ENCODE measurements at regions not wholly inside any gene's neighbourhood (a gene's known extent, or its start where the extent isn't known, plus 50 kb on each side); places are given as distances from the start of the nearest gene placed in this dataset.

DNA sequence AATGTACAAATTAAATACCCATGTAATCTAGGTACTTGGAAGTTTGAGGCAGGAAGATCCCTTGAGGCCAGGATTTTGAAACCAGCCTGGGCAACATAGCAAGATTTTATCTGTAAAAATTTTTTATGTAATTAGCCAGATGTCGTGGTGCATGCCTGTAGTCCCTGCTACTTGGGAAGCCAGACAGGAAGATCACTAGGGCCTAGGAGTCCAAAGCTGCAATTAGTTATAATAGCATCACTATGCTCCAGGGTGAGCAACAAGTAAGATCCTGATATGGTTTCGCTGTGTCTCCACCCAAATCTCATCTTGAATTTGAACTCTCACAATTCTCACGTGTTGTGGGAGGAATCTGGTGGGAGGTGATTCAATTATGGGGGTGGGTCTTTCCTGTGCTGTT, 535.8 kb downstream of the TENT5A start:
- no peak for DNase-seq (ENCODE audit: low spot score)
- in situ Hi-C loops (cut with MboI; ENCODE audit: low pct_unique_long_range_greater_than_20kb, low sequenced_read_pairs, unreplicated experiment), result no loop called here
- TF ChIP-seq, protein P1, sequence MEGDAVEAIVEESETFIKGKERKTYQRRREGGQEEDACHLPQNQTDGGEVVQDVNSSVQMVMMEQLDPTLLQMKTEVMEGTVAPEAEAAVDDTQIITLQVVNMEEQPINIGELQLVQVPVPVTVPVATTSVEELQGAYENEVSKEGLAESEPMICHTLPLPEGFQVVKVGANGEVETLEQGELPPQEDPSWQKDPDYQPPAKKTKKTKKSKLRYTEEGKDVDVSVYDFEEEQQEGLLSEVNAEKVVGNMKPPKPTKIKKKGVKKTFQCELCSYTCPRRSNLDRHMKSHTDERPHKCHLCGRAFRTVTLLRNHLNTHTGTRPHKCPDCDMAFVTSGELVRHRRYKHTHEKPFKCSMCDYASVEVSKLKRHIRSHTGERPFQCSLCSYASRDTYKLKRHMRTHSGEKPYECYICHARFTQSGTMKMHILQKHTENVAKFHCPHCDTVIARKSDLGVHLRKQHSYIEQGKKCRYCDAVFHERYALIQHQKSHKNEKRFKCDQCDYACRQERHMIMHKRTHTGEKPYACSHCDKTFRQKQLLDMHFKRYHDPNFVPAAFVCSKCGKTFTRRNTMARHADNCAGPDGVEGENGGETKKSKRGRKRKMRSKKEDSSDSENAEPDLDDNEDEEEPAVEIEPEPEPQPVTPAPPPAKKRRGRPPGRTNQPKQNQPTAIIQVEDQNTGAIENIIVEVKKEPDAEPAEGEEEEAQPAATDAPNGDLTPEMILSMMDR (IDR thresholded peaks at IDR 0.05; ENCODE audit: extremely low read depth, insufficient read depth, missing control alignments), result no peak

DNA sequence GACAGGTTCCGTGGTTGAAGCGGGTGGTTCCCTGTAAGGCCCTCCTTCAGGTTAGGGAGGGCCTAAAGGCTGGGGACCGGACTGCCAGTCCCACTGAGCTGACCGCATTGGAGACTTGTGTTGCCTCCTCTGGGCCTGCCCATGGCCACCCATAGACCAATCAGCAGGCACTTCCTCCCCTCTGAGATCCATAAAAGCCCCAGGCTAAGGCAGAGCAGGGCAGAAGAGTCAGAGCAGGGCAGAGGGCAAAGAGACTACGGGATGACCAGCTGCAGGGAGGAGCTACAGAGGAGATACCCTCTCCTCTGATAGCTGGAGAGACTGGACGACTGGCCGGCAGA, 537.4 kb downstream of the TENT5A start:
- in situ Hi-C loops (cut with MboI; ENCODE audit: low pct_unique_long_range_greater_than_20kb, low sequenced_read_pairs, unreplicated experiment), result no loop called here
- no peak for DNase-seq (ENCODE audit: low spot score)
- TF ChIP-seq, protein P1 (IDR thresholded peaks at IDR 0.05; ENCODE audit: extremely low read depth, insufficient read depth, missing control alignments), result no peak

- in situ Hi-C loops (cut with MboI; ENCODE audit: low pct_unique_long_range_greater_than_20kb, low sequenced_read_pairs, unreplicated experiment), result no loop called here
- TF ChIP-seq, protein P1 (IDR thresholded peaks at IDR 0.05; ENCODE audit: extremely low read depth, insufficient read depth, missing control alignments), result no peak
- DNase-seq (ENCODE audit: low spot score), result no peak
Observed at GRCh38 chr6:81214414-81215091, 537.9 kb downstream of the TENT5A start.

- TF ChIP-seq, protein P1 (IDR thresholded peaks at IDR 0.05; ENCODE audit: extremely low read depth, insufficient read depth, missing control alignments), result no peak
- in situ Hi-C loops (cut with MboI; ENCODE audit: low pct_unique_long_range_greater_than_20kb, low sequenced_read_pairs, unreplicated experiment), result no loop called here
Observed at GRCh38 chr6:81204731-81205130, 547.8 kb downstream of the TENT5A start.

GRCh38 chr6:81194374-81194773, 558.1 kb downstream of the TENT5A start:
- DNase-seq (ENCODE audit: low spot score), result no peak
- TF ChIP-seq, protein P1 (IDR thresholded peaks at IDR 0.05; ENCODE audit: extremely low read depth, insufficient read depth, missing control alignments), result no peak
- in situ Hi-C loops (cut with MboI; ENCODE audit: low pct_unique_long_range_greater_than_20kb, low sequenced_read_pairs, unreplicated experiment), result no loop called here

More at GRCh38 chr6:81204731-81205130, 547.8 kb downstream of the TENT5A start:
- DNase-seq (ENCODE audit: low spot score), result no peak

GRCh38 chr6:81172056-81172740, 580.3 kb downstream of the TENT5A start:
- no peak for DNase-seq (ENCODE audit: low spot score)
- TF ChIP-seq, protein P1 (IDR thresholded peaks at IDR 0.05; ENCODE audit: extremely low read depth, insufficient read depth, missing control alignments), result no peak
- in situ Hi-C loops (cut with MboI; ENCODE audit: low pct_unique_long_range_greater_than_20kb, low sequenced_read_pairs, unreplicated experiment), result no loop called here

All from GM13977 (cell line).